GM18502 (cell line): ENCODE measurements at regions not wholly inside any gene's neighbourhood (a gene's known extent, or its start where the extent isn't known, plus 50 kb on each side); places are given as distances from the start of the nearest gene placed in this dataset.

Experiments used
- ATAC-seq: cut with Tn5 transposase; IDR thresholded peaks from one replicate; pipeline ENCODE4 v1.9.1; 2021; ENCODE audit warnings: mild to moderate bottlenecking; ENCODE audit not compliant: unreplicated experiment, poor library complexity

DNA sequence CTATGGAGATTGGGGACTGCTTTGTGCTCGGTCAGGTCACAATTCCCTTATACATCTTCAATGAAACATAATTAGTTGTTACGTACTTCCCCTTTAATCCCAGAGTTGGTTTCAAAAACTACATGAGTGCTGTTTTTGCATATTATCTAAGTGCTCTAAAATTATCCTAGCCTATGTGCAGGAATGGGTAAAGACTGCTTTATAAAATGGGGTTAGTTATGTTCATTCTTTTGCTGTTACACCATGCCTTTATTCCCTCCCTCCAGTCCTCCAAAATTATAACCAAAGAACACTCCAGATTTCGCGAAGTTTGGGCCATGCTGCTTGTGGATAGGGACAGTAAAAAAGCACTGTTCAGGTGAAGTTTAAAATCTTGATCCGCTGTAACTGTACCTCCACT, 173.9 kb upstream of the SNX7 start:
- ATAC-seq, result no peak

DNA sequence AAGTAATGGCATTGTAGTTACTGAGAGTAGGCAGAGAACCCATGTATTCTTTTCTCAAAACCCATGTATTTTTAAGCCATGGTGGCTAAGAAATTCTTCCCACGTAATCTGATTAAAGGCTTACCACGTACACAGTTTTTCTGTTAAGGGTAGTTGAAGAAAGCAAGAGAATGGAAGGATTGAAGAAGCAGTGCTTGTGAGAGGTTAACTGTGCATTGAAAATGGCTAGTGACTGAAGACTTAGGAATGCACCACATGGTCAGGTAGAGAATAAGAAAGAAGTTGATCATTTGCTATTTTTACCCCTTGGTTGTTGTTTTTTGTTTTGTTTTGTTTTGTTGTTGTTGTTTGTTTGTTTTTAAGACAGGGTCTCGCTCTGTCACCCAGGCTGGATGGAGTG, 178.9 kb upstream of the SNX7 start:
- no peak for ATAC-seq

GRCh38 chr1:98480271-98480670, 181.2 kb upstream of the SNX7 start:
- ATAC-seq, result no peak

DNA sequence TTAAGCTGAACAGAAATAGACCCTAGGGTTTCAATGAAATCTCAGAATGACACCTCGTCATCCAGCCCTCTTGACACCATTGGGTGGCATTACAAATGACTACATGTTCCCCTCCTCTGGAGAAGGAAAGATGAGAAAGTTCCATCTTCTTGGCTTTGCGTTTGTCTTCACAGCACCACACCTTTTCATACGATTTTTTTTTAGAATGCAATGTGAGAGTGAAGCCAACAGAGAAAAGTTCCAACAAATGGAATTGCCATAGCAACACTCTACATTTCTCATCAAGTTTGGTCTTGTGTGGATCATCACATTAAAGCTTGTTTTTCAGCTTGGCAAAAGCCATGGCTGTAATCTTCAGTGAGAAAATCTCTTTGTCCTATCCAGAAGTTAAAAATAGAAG, 183.4 kb upstream of the SNX7 start:
- no peak for ATAC-seq

DNA sequence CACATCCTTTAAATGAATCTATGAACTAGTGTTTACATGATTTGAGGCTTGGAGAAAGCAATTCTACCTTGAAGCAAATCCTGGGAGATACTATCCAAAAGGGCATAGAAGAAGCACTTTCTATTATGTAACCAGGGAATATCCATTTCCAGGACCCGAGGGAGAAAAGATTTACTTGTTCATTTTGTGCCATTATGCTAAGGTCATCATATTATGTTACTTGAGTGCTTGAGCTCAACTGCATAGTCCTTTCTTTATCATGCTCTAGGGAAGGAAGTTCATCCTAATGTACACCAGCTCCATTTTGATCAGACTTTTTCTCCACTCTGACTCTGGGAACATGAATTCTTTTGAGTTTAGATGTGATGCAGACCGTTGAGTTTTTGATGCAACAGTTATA, 188.6 kb upstream of the SNX7 start:
- ATAC-seq, result no peak

DNA sequence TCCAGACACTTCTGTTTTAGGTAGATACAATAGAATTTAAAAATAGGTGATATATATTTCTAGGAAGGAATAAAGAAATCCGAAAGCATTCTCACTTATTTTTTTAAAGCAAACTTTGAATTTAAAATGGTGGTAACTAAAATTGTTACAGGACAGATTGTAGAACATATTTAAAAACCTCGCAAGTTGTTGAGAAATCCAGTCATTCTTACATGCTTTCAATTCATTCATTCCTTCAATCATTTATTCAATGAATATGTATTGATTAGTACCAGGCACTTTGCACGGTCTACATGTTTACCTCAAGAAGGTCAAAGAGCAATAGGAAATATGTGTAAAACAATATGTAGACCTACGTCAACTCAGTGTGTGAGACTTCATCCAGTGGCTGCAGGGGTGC, 189.9 kb upstream of the SNX7 start:
- ATAC-seq, result no peak

GRCh38 chr1:98468111-98468717, 193.3 kb upstream of the SNX7 start:
- ATAC-seq, result no peak

GRCh38 chr1:98467586-98467985, 193.9 kb upstream of the SNX7 start:
- no peak for ATAC-seq

DNA sequence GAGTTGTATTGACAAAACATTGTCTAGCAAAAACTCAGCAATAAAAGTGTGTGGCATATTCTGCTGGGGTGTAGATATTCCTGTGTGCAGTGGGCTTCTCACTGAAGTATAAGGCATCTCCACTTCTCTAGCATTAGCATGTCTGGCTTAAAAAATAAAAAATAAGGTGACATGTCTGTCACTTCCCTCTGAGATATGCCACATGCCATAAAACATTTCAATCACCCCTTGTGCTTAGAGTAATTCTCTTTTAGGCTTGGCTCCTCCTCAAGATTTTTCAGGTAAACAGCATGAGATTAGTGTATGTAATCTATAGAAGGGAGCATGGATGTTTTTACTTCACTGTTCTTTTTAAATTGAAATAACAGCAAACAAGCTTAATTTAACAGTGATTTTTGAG, 194.4 kb upstream of the SNX7 start:
- no peak for ATAC-seq

DNA sequence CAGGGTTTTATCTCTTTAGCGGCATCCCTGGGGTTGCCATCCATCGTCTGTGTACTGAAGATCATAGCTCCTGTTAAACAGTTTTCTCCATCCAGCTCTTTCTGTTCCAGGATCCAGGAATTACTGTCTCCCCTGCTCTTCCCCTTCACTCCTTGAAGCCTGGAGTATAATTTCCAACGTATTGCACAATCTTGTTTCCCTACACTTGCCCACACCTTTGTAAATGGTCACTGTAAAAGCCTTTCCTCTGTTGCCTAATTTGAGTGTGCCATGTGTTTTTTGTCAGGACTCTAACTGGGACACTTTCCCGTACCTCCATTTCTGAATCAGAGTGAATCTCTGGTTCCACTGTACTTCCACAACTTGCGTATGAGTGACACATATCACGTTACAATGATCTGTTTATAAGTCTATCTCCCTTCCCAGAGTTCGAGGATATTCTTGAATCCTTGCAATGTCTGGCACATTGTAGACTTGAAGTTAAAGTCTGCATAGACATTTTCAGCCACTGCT, 199.6 kb upstream of the SNX7 start:
- no peak for ATAC-seq

DNA sequence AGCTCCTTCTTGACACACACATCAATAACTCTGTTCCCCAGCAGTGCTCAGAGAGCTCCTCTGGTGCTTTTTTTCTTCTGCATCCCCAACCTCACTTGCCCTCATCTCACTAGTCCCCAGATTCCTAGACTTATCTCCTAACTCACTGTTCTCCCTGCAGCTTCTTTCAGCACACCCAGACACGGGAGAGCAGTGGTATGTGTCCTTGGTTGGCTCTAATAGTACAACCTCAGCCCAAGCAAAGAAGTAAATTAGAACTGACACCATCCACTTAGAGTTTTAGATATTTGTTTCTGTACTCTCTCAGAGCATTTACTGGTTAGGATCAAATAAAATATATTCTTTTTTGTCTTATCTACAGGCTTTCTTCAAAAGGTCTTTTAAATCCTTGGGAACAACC, 201.4 kb upstream of the SNX7 start:
- ATAC-seq, result no peak

GRCh38 chr1:98459486-98459870, 202.0 kb upstream of the SNX7 start:
- no peak for ATAC-seq

- ATAC-seq, result no peak
Measured at GRCh38 chr1:98458511-98459485, 202.7 kb upstream of the SNX7 start.

DNA sequence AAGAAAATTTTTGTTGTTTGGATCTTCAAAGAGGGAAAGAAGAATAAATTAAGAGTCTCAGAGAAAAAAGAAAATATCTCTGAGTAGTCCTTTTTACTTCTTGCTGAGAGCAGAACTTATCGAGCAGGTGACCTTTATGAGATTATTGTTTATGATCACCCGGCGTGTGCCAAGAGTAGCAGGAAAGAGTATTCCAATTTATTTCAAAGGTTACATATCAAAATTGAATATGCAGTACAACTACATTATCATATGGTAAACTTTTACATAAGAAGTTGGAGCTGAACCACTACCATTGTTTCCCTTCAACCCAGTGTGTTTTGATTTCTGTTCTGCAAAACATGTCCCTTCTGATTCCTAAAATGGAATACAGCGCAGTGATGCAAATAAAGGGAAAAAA, 204.3 kb upstream of the SNX7 start:
- no peak for ATAC-seq

GRCh38 chr1:98454666-98455065, 206.9 kb upstream of the SNX7 start:
- no peak for ATAC-seq

DNA sequence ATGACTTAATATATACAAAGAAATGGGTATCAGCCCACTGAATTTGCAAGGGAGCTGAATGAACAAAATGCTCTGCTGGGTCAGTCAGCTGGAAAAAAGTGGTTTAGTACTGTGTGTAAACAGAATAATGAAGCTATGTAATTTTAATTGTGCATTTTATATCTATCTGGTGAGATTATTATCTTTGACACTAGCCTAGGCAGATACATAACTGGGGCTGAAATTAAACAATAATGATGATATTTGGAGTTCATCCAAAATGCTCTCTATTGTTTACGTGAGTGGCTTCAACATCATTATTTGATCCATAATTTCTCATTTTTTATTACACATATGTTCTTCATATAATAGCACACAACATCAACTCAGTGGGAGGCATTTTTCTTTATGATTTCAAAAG, 208.5 kb upstream of the SNX7 start:
- ATAC-seq, result no peak

- ATAC-seq, result no peak
Measured at GRCh38 chr1:98452162-98452561, 209.4 kb upstream of the SNX7 start.

- ATAC-seq, result no peak
Measured at GRCh38 chr1:98441281-98441680, 220.2 kb upstream of the SNX7 start.

GRCh38 chr1:98439471-98439870, 222.1 kb upstream of the SNX7 start:
- no peak for ATAC-seq

DNA sequence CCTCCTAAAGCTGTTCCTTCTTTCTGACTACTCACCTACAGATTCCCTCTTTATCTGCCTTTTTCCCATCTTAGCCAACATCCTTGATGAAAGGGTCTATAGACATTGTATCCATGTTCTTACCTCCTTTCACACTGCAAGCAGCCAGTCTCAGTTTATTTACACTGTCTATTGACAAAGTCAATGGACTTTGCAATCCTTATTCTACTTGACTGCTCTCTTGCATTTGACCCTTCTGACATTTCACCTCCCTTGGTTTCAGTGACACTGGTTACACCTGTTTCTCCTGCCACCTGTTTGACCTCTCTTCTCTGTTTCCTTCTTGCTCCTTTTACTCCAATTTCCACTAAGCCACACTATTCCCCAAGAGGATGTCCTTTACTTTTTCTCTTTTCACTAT, 224.0 kb upstream of the SNX7 start:
- no peak for ATAC-seq

DNA sequence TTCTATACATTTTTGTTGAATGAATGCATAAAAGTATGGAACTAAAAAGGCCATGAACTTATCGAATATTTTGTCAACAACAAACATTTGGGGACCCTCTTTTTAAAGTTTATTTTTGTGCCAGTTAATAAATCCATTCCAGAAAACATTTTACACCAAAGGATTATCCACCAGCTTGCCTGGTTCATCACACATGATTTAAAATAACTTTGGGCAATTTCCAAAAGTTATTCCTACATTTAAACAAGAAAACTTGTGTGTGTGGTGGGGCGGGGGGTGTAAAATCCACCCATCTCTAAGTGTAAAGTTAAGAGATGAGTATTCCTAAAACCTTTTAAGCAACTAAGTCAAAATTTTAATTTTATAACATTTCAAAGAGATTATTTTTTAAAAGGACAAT, 224.5 kb upstream of the SNX7 start:
- ATAC-seq, result no peak

- no peak for ATAC-seq
Measured at GRCh38 chr1:98429965-98430443, 231.5 kb upstream of the SNX7 start.
